Upper lobe of right lung (tissue), 1 donor: ENCODE measurements at regions not wholly inside any gene's neighbourhood (a gene's known extent, or its start where the extent isn't known, plus 50 kb on each side); places are given as distances from the start of the nearest gene placed in this dataset.

Source experiments
- ATAC-seq: fragments of 200-7000 bp; cut with Tn5 transposase; one replicate; pipeline ENCODE4 v1.9.1; 2020; ENCODE audit warnings: mild to moderate bottlenecking, moderate library complexity
- DNase-seq: peaks from one replicate; pipeline ENCODE4 v3.0.0-alpha.2; 2020
- H3K27ac ChIP-seq: fragments of 200-600 bp; one replicate; pipeline ENCODE4 v1.8.0; 2022
- H3K27me3 ChIP-seq: fragments of 200-600 bp; one replicate; pipeline ENCODE4 v1.8.0; 2022; ENCODE audit warnings: mild to moderate bottlenecking
- H3K36me3 ChIP-seq: fragments of 200-600 bp; one replicate; pipeline ENCODE4 v1.8.0; 2022
- H3K4me1 ChIP-seq: fragments of 200-600 bp; one replicate; pipeline ENCODE4 v1.8.0; 2022
- H3K4me3 ChIP-seq: fragments of 200-600 bp; one replicate; pipeline ENCODE4 v1.8.0; 2022; ENCODE audit warnings: mild to moderate bottlenecking
- H3K9me3 ChIP-seq: fragments of 200-600 bp; one replicate; pipeline ENCODE4 v1.8.0; 2022
- CTCF ChIP-seq: fragments of 200-600 bp; IDR thresholded peaks from one replicate; pipeline ENCODE4 v1.8.0; 2022; ENCODE audit warnings: antibody characterized with exemption
- intact Hi-C: fragments of 100-400 bp; cut with DNase I; formaldehyde crosslinking; loops from one replicate; pipeline ENCODE4 v1.11.0; 2022
- donor health status: DM: no; HTN: yes; CAD: no; lungs with severe emphysema.

GRCh38 chr15:46394463-46394862, 759.6 kb downstream of the SQOR start:
- intact Hi-C loops: no loop called here
- ATAC-seq: no peak

GRCh38 chr15:46408312-46408711, 773.5 kb downstream of the SQOR start:
- H3K27me3 ChIP-seq: no peaks in the 10 kb centered on the region
- intact Hi-C loops: no loop called here

More at GRCh38 chr15:46394463-46394862, 759.6 kb downstream of the SQOR start:
- no peak for TF ChIP-seq CTCF
- no peak overlapping the region for H3K27ac ChIP-seq
- no peak overlapping the region for H3K4me3 ChIP-seq
- H3K27me3 ChIP-seq: no peaks in the 10 kb centered on the region
- no peak for DNase-seq
- H3K4me1 ChIP-seq: no peaks in the 10 kb centered on the region
- no peaks in the 10 kb centered on the region for H3K36me3 ChIP-seq
- H3K9me3 ChIP-seq: peaks cover 12% of the 10 kb centered on the region

GRCh38 chr15:46409841-46410301, 775.0 kb downstream of the SQOR start:
- Histone ChIP-seq H3K36me3 (no peaks in the 10 kb centered on the region), H3K9me3 (no peaks in the 10 kb centered on the region), H3K27ac (no peak overlapping the region), H3K4me1 (no peaks in the 10 kb centered on the region), H3K27me3 (no peaks in the 10 kb centered on the region), H3K4me3 (no peak overlapping the region)
- TF ChIP-seq CTCF: no peak
- DNase-seq (no peak), ATAC-seq (no peak)
- intact Hi-C loops: no loop called here

More at GRCh38 chr15:46408312-46408711, 773.5 kb downstream of the SQOR start:
- no peaks in the 10 kb centered on the region for H3K36me3 ChIP-seq
- no peaks in the 10 kb centered on the region for H3K4me1 ChIP-seq
- no peak for DNase-seq
- TF ChIP-seq CTCF: no peak
- ATAC-seq: no peak
- no peaks in the 10 kb centered on the region for H3K9me3 ChIP-seq
- H3K4me3 ChIP-seq: no peak overlapping the region
- no peak overlapping the region for H3K27ac ChIP-seq

GRCh38 chr15:46410705-46411104, 775.9 kb downstream of the SQOR start:
- Histone ChIP-seq H3K36me3 (no peaks in the 10 kb centered on the region), H3K9me3 (no peaks in the 10 kb centered on the region), H3K4me1 (no peaks in the 10 kb centered on the region), H3K4me3 (no peak overlapping the region), H3K27me3 (no peaks in the 10 kb centered on the region), H3K27ac (no peak overlapping the region)
- DNase-seq: no peak
- ATAC-seq: no peak
- TF ChIP-seq CTCF: no peak
- intact Hi-C loops: no loop called here

- Histone ChIP-seq H3K27ac (no peak overlapping the region), H3K4me1 (no peaks in the 10 kb centered on the region), H3K9me3 (no peaks in the 10 kb centered on the region), H3K36me3 (no peaks in the 10 kb centered on the region), H3K4me3 (no peak overlapping the region), H3K27me3 (no peaks in the 10 kb centered on the region)
- no peak for ATAC-seq
- no peak for DNase-seq
- intact Hi-C loops: no loop called here
- no peak for TF ChIP-seq CTCF
Observed at GRCh38 chr15:46411900-46412299, 777.1 kb downstream of the SQOR start.

GRCh38 chr15:46413799-46414198, 779.0 kb downstream of the SQOR start:
- no peak overlapping the region for H3K27ac ChIP-seq
- no peaks in the 10 kb centered on the region for H3K4me1 ChIP-seq
- ATAC-seq: no peak
- H3K9me3 ChIP-seq: no peaks in the 10 kb centered on the region
- no peak overlapping the region for H3K4me3 ChIP-seq
- intact Hi-C loops: no loop called here
- DNase-seq: no peak
- no peaks in the 10 kb centered on the region for H3K36me3 ChIP-seq
- no peak for TF ChIP-seq CTCF
- no peaks in the 10 kb centered on the region for H3K27me3 ChIP-seq
